PC-9 (cell line): ENCODE measurements at regions not wholly inside any gene's neighbourhood (a gene's known extent, or its start where the extent isn't known, plus 50 kb on each side); places are given as distances from the start of the nearest gene placed in this dataset.

Experiments
- BruUV-seq: library from RNA; stranded (reverse); fragments of 400-500 nt; replicated peaks from 2 replicates; lab custom pipeline; 2021; lab: Mats Ljungman, UMichigan
- CTCF ChIA-PET: fragments of 300-600 bp; sonication (Branson Sonifier 250); formaldehyde crosslinking; loops from one replicate; lab custom pipeline; 2022; ENCODE audit warnings: antibody characterized with exemption; lab: Charles Lee
- POLR2A ChIA-PET: fragments of 300-600 bp; sonication (Branson Sonifier 250); formaldehyde crosslinking; loops from one replicate; lab custom pipeline; 2022; ENCODE audit warnings: antibody characterized with exemption; ENCODE audit not compliant: unreplicated experiment; lab: Charles Lee
- DNase-seq, 2 experiments: peaks; one replicate each; pipeline versions ENCODE4 v3.0.0 to v3.0.0-alpha.2; 2015 to 2022; ENCODE audit warnings: mixed read lengths in 1 of 2
- H2AFZ ChIP-seq: fragments of 200-600 bp; sonication (generic); 2 replicates; pipeline ENCODE4 v1.8.1; 2017; ENCODE audit warnings: antibody characterized with exemption
- H3F3A ChIP-seq: fragments of 200-600 bp; sonication (generic); 2 replicates; pipeline ENCODE4 v1.8.1; 2017; ENCODE audit warnings: antibody characterized with exemption, mild to moderate bottlenecking, low read depth; ENCODE audit not compliant: insufficient read depth
- H3K27ac ChIP-seq: fragments of 200-600 bp; sonication (generic); 2 replicates; pipeline ENCODE4 v1.6.1; 2016; ENCODE audit warnings: mixed run types
- H3K27me3 ChIP-seq: fragments of 200-600 bp; sonication (generic); 2 replicates; pipeline ENCODE4 v1.6.1; 2016; ENCODE audit warnings: low read depth, mixed run types; ENCODE audit not compliant: insufficient read depth
- H3K36me3 ChIP-seq: fragments of 200-600 bp; sonication (generic); 2 replicates; pipeline ENCODE4 v1.6.1; 2016; ENCODE audit warnings: low read depth, mixed run types
- H3K4me1 ChIP-seq: fragments of 200-600 bp; sonication (generic); replicated peaks from 2 replicates; pipeline ENCODE4 v1.6.1; 2016; ENCODE audit warnings: mixed run types; ENCODE audit not compliant: insufficient read depth
- H3K4me2 ChIP-seq: fragments of 200-600 bp; sonication (generic); 2 replicates; pipeline ENCODE4 v1.6.1; 2017; ENCODE audit warnings: mixed run types
- H3K4me3 ChIP-seq: fragments of 200-600 bp; sonication (generic); 2 replicates; pipeline ENCODE4 v1.6.1; 2016; ENCODE audit warnings: mixed run types
- H3K79me2 ChIP-seq: fragments of 200-600 bp; sonication (generic); 2 replicates; pipeline ENCODE4 v1.6.1; 2017; ENCODE audit warnings: low read depth, mixed run types
- H3K9me2 ChIP-seq: fragments of 200-600 bp; sonication (generic); 2 replicates; pipeline ENCODE4 v1.8.1; 2017; ENCODE audit warnings: mild to moderate bottlenecking; ENCODE audit not compliant: insufficient read depth
- H3K9me3 ChIP-seq: fragments of 200-600 bp; sonication (generic); 2 replicates; pipeline ENCODE4 v1.8.1; 2016; ENCODE audit warnings: low read depth; ENCODE audit not compliant: insufficient read depth
- H4K20me1 ChIP-seq: fragments of 200-600 bp; sonication (generic); 2 replicates; pipeline ENCODE4 v1.8.1; 2017; ENCODE audit not compliant: insufficient read depth
- EZH2 ChIP-seq: fragments of 200-600 bp; sonication (generic); IDR thresholded peaks from 2 replicates; pipeline ENCODE4 v1.8.0; 2017; ENCODE audit warnings: antibody characterized with exemption, low read depth
- intact Hi-C: fragments of 100-400 bp; cut with micrococcal nuclease; formaldehyde crosslinking; loops from one replicate; pipeline ENCODE4 v1.10.0; 2022; ENCODE audit not compliant: unreplicated experiment
- TF ChIP-seq, protein P1 (sequence below): fragments of 200-600 bp; sonication (generic); conservative IDR thresholded peaks from 2 replicates; pipeline ENCODE4 v1.6.1; 2017; ENCODE audit warnings: mixed run types, antibody characterized with exemption, mild to moderate bottlenecking, moderate library complexity

DNA sequence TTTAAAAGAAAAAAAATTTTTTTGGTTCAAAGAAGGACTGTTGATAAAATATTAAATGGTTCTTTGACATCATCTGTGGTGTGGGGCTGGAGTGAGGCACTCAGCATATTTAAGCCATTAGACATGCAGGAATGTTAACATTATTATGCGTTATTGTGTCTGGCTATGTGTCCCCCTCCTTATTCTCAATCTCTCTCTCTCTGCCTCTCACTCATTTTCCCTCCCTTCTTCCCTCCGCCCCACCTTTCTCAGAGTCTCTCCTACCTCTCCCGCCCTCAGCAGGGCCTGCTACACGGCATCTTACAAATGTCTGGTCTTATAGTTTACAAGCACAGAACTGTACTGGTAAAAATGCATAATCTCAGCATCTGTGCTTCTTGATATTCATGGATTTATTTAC, 287.8 kb upstream of the TMEM161B start:
- H3K27ac ChIP-seq, result no peak overlapping the region
- H3K4me2 ChIP-seq, result no peak overlapping the region
- BruUV-seq, result no TSS peak
- H3K4me3 ChIP-seq, result no peak overlapping the region
- no peak for DNase-seq
- POLR2A ChIA-PET, result no interaction called here
- no peaks in the 10 kb centered on the region for H4K20me1 ChIP-seq
- H3K27me3 ChIP-seq, result no peaks in the 10 kb centered on the region
- no peaks in the 10 kb centered on the region for H3K9me2 ChIP-seq
- no peaks in the 10 kb centered on the region for H3K4me1 ChIP-seq
- TF ChIP-seq, protein P1, sequence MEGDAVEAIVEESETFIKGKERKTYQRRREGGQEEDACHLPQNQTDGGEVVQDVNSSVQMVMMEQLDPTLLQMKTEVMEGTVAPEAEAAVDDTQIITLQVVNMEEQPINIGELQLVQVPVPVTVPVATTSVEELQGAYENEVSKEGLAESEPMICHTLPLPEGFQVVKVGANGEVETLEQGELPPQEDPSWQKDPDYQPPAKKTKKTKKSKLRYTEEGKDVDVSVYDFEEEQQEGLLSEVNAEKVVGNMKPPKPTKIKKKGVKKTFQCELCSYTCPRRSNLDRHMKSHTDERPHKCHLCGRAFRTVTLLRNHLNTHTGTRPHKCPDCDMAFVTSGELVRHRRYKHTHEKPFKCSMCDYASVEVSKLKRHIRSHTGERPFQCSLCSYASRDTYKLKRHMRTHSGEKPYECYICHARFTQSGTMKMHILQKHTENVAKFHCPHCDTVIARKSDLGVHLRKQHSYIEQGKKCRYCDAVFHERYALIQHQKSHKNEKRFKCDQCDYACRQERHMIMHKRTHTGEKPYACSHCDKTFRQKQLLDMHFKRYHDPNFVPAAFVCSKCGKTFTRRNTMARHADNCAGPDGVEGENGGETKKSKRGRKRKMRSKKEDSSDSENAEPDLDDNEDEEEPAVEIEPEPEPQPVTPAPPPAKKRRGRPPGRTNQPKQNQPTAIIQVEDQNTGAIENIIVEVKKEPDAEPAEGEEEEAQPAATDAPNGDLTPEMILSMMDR, result no peak
- H3F3A ChIP-seq, result no peaks in the 10 kb centered on the region
- no peaks in the 10 kb centered on the region for H3K9me3 ChIP-seq
- H3K79me2 ChIP-seq, result no peaks in the 10 kb centered on the region
- intact Hi-C loops, result no loop called here
- CTCF ChIA-PET, result no interaction called here
- no peaks in the 10 kb centered on the region for H3K36me3 ChIP-seq
- H2AFZ ChIP-seq, result no peak overlapping the region

DNA sequence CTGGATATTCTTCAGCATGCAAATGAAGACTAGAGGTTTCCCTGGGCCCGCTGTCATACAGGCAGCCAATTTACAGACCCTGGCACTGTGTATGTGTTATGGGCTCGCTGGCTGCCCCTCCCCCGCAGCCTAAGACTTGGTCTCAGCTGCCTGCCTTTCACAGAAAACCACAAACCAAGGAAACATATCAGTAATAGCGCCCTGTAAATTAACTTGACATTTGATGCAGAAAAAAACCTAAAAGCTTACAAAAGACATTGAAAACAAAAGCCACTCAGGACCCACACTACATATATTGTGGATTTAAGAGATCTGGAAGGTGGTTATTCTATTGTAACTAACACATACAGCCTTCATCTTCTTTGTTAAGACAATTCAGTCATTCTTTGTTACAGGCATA, 287.0 kb upstream of the TMEM161B start:
- BruUV-seq, result no TSS peak
- Histone ChIP-seq H3K9me2 (no peaks in the 10 kb centered on the region), H3K27me3 (no peaks in the 10 kb centered on the region), H3K4me1 (no peaks in the 10 kb centered on the region), H3K4me2 (no peak overlapping the region), H3K36me3 (no peaks in the 10 kb centered on the region), H2AFZ (peak overlapping the region; percentile 66; the same call in 1 of the 2 replicates), H4K20me1 (no peaks in the 10 kb centered on the region), H3K4me3 (no peak overlapping the region), H3F3A (no peaks in the 10 kb centered on the region), H3K27ac (no peak overlapping the region), H3K9me3 (no peaks in the 10 kb centered on the region), H3K79me2 (no peaks in the 10 kb centered on the region)
- ChIA-PET POLR2A (no interaction called here), CTCF (no interaction called here)
- TF ChIP-seq, protein P1, result no peak
- TF ChIP-seq EZH2, result no peak
- intact Hi-C loops, result no loop called here
- no peak for DNase-seq

DNA sequence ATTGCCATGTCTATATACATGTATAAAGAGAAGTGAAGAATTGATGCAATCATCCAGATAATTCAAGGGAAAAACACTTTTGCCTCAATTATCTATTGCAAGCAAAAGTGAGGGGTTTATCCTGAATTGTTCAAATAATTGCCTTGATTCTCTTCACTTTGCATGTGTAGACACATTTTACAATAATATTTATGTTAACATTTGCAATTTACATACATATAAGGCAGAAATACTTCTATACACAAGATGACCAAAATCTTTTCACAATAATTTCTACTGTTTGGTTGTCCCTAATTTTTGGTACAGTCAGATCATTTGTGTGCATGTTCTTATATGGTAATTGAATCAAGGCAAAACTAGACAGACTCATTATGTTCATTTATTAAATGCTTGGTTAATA, 285.3 kb upstream of the TMEM161B start:
- H3K9me3 ChIP-seq, result no peaks in the 10 kb centered on the region
- no peaks in the 10 kb centered on the region for H3K27me3 ChIP-seq
- CTCF ChIA-PET, result no interaction called here
- H3K27ac ChIP-seq, result no peak overlapping the region
- BruUV-seq, result no TSS peak
- no peaks in the 10 kb centered on the region for H3F3A ChIP-seq
- H3K36me3 ChIP-seq, result no peaks in the 10 kb centered on the region
- POLR2A ChIA-PET, result no interaction called here
- intact Hi-C loops, result no loop called here
- H2AFZ ChIP-seq, result no peak overlapping the region
- H3K4me3 ChIP-seq, result no peak overlapping the region
- no peaks in the 10 kb centered on the region for H3K9me2 ChIP-seq
- no peaks in the 10 kb centered on the region for H3K4me1 ChIP-seq
- DNase-seq, result no peak
- H4K20me1 ChIP-seq, result no peaks in the 10 kb centered on the region
- no peaks in the 10 kb centered on the region for H3K79me2 ChIP-seq
- no peak for TF ChIP-seq EZH2
- TF ChIP-seq, protein P1, result no peak
- no peak overlapping the region for H3K4me2 ChIP-seq
